HEK293T (cell line): ENCODE measurements at regions not wholly inside any gene's neighbourhood (a gene's known extent, or its start where the extent isn't known, plus 50 kb on each side); places are given as distances from the start of the nearest gene placed in this dataset.
"Not testable (repeated sequence)": the region's sequence is repeated elsewhere in the genome, so short reads cannot be mapped to it uniquely, and the experiment has no call there.

Source experiments
- CTCF ChIA-PET: fragments of 350-600 bp; formaldehyde crosslinking; extraction: SDS; loops from one replicate; lab custom pipeline; 2021; ENCODE audit warnings: antibody characterized with exemption, inconsistent platforms; lab: Yijun Ruan, JAX
- POLR2A ChIA-PET: fragments of 350-600 bp; formaldehyde crosslinking; extraction: SDS; loops from one replicate; lab custom pipeline; 2020; ENCODE audit warnings: antibody characterized with exemption, inconsistent platforms; lab: Yijun Ruan, JAX
- DNase-seq: peaks from one replicate; pipeline ENCODE4 v3.0.0; 2012; ENCODE audit warnings: mixed read lengths; ENCODE audit errors: extremely low spot score
- ARNT ChIP-seq: fragments of 450-650 bp; IDR thresholded peaks from 2 replicates; pipeline ENCODE4 v1.6.1; 2017; ENCODE audit warnings: mild to moderate bottlenecking
- BHLHE40 ChIP-seq: fragments of 450-650 bp; IDR thresholded peaks from 2 replicates; pipeline ENCODE4 v1.6.1; 2016; ENCODE audit warnings: mild to moderate bottlenecking, moderate library complexity, borderline replicate concordance
- CTBP1 ChIP-seq: fragments of 450-650 bp; IDR thresholded peaks from 2 replicates; pipeline ENCODE4 v1.6.1; 2016; ENCODE audit warnings: borderline replicate concordance
- ELF4 ChIP-seq: fragments of 450-650 bp; IDR thresholded peaks from 2 replicates; pipeline ENCODE4 v1.6.1; 2017; ENCODE audit warnings: antibody characterized with exemption
- FOXA1 ChIP-seq: fragments of 450-650 bp; IDR thresholded peaks from 2 replicates; pipeline ENCODE4 v1.6.1; 2016; ENCODE audit warnings: mild to moderate bottlenecking
- FOXK2 ChIP-seq: fragments of 450-650 bp; IDR thresholded peaks from 2 replicates; pipeline ENCODE4 v1.6.1; 2016; ENCODE audit warnings: mild to moderate bottlenecking
- FOXM1 ChIP-seq: fragments of 450-650 bp; IDR thresholded peaks from 2 replicates; pipeline ENCODE4 v1.6.1; 2017; ENCODE audit warnings: mild to moderate bottlenecking, borderline replicate concordance
- HDGF ChIP-seq: fragments of 450-650 bp; IDR thresholded peaks from 2 replicates; pipeline ENCODE4 v1.6.1; 2017; ENCODE audit warnings: antibody characterized with exemption, borderline replicate concordance
- L3MBTL2 ChIP-seq: fragments of 450-650 bp; conservative IDR thresholded peaks from 2 replicates; pipeline ENCODE4 v1.6.1; 2016; ENCODE audit warnings: mild to moderate bottlenecking
- LEF1 ChIP-seq: fragments of 450-650 bp; IDR thresholded peaks from 2 replicates; pipeline ENCODE4 v1.6.1; 2017; ENCODE audit warnings: mild to moderate bottlenecking, borderline replicate concordance
- NFRKB ChIP-seq: fragments of 450-650 bp; IDR thresholded peaks from 2 replicates; pipeline ENCODE4 v1.6.1; 2016; ENCODE audit warnings: mild to moderate bottlenecking, moderate library complexity
- PKNOX1 ChIP-seq: fragments of 450-650 bp; IDR thresholded peaks from 2 replicates; pipeline ENCODE4 v1.6.1; 2016
- SP1 ChIP-seq: fragments of 450-650 bp; IDR thresholded peaks from 2 replicates; pipeline ENCODE4 v1.6.1; 2017
- SUZ12 ChIP-seq: fragments of 450-650 bp; IDR thresholded peaks from 2 replicates; pipeline ENCODE4 v1.6.1; 2016; ENCODE audit warnings: mild to moderate bottlenecking
- TARDBP ChIP-seq: fragments of 450-650 bp; IDR thresholded peaks from 2 replicates; pipeline ENCODE4 v1.6.1; 2016
- ZNF384 ChIP-seq: fragments of 450-650 bp; IDR thresholded peaks from 2 replicates; pipeline ENCODE4 v1.6.1; 2016

- CTCF ChIA-PET, DNase-seq, POLR2A ChIA-PET: not testable (repeated sequence)
These were observed 1479.5 kb downstream of the RPIA start for GRCh38 chr2:90170978-90171377.

GRCh38 chr2:90173081-90173480, 1481.6 kb downstream of the RPIA start:
- CTCF ChIA-PET, DNase-seq, POLR2A ChIA-PET: not testable (repeated sequence)

GRCh38 chr2:90179591-90179990, 1488.1 kb downstream of the RPIA start:
- POLR2A ChIA-PET, DNase-seq, CTCF ChIA-PET: not testable (repeated sequence)

GRCh38 chr2:90207454-90208058, 1516.1 kb downstream of the RPIA start:
- ChIA-PET POLR2A (no interaction called here), CTCF (no interaction called here)
- peak; percentile 3 for DNase-seq
- no peak for TF ChIP-seq SP1
- no peak for TF ChIP-seq HDGF
- no peak for TF ChIP-seq NFRKB
- TF ChIP-seq CTBP1 = no peak
- TF ChIP-seq BHLHE40 = no peak
- TF ChIP-seq LEF1 = no peak
- TF ChIP-seq SUZ12 = no peak
- no peak for TF ChIP-seq FOXK2
- no peak for TF ChIP-seq L3MBTL2

GRCh38 chr2:90209009-90209408, 1517.5 kb downstream of the RPIA start:
- no peak for TF ChIP-seq L3MBTL2
- TF ChIP-seq SP1 = no peak
- no peak for TF ChIP-seq BHLHE40
- TF ChIP-seq TARDBP = no peak
- no peak for TF ChIP-seq FOXK2
- TF ChIP-seq SUZ12 = no peak
- no peak for TF ChIP-seq ARNT
- TF ChIP-seq FOXA1 = no peak
- no peak for TF ChIP-seq ZNF384
- no peak for TF ChIP-seq HDGF
- TF ChIP-seq LEF1 = no peak
- no peak for TF ChIP-seq FOXM1
- no peak for TF ChIP-seq PKNOX1
- no peak for TF ChIP-seq ELF4
- no peak for TF ChIP-seq NFRKB
- TF ChIP-seq CTBP1 = no peak
- ChIA-PET POLR2A (no interaction called here), CTCF (no interaction called here)
- DNase-seq = no peak

GRCh38 chr2:90209806-90210205, 1518.3 kb downstream of the RPIA start:
- ChIA-PET CTCF (no interaction called here), POLR2A (no interaction called here)
- no peak for DNase-seq
- TF ChIP-seq HDGF (no peak), TARDBP (no peak), NFRKB (no peak), BHLHE40 (no peak), SP1 (no peak), FOXA1 (no peak), LEF1 (no peak), FOXK2 (no peak), ELF4 (no peak), PKNOX1 (no peak), ARNT (no peak)

- DNase-seq, POLR2A ChIA-PET, CTCF ChIA-PET: not testable (repeated sequence)
These were observed 1524.4 kb downstream of the RPIA start for GRCh38 chr2:90215880-90216279.

- POLR2A ChIA-PET, CTCF ChIA-PET, DNase-seq: not testable (repeated sequence)
These were observed 1525.3 kb downstream of the RPIA start for GRCh38 chr2:90216801-90217200.

GRCh38 chr2:90218534-90218933, 1527.1 kb downstream of the RPIA start:
- POLR2A ChIA-PET, DNase-seq, CTCF ChIA-PET: not testable (repeated sequence)

GRCh38 chr2:90220623-90221299, 1529.3 kb downstream of the RPIA start:
- DNase-seq, POLR2A ChIA-PET, CTCF ChIA-PET: not testable (repeated sequence)
